ENCODE measurements at regions not wholly inside any gene's neighbourhood (a gene's known extent, or its start where the extent isn't known, plus 50 kb on each side); places are given as distances from the start of the nearest gene placed in this dataset.

DNA sequence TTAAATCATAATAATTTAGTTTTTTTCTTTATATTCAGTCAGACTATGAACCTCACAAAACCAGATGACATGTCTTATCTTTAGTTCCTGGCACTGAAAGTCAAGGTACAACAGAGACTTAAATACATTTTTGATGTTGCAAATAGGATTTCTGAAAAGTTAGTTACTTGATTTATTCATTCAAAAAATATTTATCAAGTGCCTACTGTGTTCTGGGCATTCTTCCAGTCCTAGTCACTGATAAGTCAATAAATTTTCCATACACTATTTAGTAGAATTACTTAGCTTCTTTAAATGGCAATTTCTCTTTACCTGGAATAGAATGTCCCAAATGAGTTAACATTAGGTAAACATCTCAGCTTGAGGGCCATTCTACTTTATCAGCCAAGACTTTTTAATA lies 938.3 kb upstream of the PCDH9 start:
- TF ChIP-seq, protein P1, sequence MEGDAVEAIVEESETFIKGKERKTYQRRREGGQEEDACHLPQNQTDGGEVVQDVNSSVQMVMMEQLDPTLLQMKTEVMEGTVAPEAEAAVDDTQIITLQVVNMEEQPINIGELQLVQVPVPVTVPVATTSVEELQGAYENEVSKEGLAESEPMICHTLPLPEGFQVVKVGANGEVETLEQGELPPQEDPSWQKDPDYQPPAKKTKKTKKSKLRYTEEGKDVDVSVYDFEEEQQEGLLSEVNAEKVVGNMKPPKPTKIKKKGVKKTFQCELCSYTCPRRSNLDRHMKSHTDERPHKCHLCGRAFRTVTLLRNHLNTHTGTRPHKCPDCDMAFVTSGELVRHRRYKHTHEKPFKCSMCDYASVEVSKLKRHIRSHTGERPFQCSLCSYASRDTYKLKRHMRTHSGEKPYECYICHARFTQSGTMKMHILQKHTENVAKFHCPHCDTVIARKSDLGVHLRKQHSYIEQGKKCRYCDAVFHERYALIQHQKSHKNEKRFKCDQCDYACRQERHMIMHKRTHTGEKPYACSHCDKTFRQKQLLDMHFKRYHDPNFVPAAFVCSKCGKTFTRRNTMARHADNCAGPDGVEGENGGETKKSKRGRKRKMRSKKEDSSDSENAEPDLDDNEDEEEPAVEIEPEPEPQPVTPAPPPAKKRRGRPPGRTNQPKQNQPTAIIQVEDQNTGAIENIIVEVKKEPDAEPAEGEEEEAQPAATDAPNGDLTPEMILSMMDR (IDR thresholded peaks at IDR 0.05; ENCODE audit: insufficient read depth, low read length): no peak
- TF ChIP-seq GABPA (IDR thresholded peaks at IDR 0.05; ENCODE audit: low read depth) (no peak), POLR2AphosphoS5 (IDR thresholded peaks at IDR 0.05; ENCODE audit: low read depth) (no peak)
- TF ChIP-seq, protein P2, sequence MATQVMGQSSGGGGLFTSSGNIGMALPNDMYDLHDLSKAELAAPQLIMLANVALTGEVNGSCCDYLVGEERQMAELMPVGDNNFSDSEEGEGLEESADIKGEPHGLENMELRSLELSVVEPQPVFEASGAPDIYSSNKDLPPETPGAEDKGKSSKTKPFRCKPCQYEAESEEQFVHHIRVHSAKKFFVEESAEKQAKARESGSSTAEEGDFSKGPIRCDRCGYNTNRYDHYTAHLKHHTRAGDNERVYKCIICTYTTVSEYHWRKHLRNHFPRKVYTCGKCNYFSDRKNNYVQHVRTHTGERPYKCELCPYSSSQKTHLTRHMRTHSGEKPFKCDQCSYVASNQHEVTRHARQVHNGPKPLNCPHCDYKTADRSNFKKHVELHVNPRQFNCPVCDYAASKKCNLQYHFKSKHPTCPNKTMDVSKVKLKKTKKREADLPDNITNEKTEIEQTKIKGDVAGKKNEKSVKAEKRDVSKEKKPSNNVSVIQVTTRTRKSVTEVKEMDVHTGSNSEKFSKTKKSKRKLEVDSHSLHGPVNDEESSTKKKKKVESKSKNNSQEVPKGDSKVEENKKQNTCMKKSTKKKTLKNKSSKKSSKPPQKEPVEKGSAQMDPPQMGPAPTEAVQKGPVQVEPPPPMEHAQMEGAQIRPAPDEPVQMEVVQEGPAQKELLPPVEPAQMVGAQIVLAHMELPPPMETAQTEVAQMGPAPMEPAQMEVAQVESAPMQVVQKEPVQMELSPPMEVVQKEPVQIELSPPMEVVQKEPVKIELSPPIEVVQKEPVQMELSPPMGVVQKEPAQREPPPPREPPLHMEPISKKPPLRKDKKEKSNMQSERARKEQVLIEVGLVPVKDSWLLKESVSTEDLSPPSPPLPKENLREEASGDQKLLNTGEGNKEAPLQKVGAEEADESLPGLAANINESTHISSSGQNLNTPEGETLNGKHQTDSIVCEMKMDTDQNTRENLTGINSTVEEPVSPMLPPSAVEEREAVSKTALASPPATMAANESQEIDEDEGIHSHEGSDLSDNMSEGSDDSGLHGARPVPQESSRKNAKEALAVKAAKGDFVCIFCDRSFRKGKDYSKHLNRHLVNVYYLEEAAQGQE (IDR thresholded peaks at IDR 0.05; ENCODE audit: insufficient replicate concordance, low read depth): no peak

Data from HL-60 (cell line).